ENCODE measurements at regions not wholly inside any gene's neighbourhood (a gene's known extent, or its start where the extent isn't known, plus 50 kb on each side); places are given as distances from the start of the nearest gene placed in this dataset.

DNA sequence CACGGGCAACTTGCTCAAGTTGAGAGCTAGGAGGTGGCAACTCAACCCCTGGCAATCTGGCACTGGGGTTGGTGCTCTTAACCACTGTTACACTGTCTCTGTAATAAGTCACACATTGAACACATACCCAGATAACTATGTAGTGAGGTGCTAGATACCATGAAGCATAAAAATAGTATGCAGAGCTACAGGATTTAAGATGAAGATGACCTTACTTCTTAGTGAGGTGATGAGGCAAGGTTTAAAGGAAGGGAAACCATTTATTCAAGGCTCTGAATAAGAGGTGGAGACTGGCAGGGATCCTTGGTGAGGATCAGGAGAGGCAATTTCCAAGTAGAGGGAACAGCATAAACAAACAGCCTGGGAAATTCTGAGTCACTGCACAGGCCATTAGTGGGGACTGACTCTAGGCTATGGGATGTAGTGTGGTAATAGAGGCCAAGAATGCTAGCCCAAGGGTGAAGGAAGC, 67.6 kb upstream of the NR3C1 start:
- DNase-seq (ENCODE audit: low spot score): no peak
- CTCF ChIA-PET: no interaction called here

More for the DNA sequence above, 67.6 kb upstream of the NR3C1 start:
- ATAC-seq: no peak
- no peaks in the 10 kb centered on the region for H3K27me3 Mint-ChIP-seq (ENCODE audit: low read depth)
- H3K27ac Mint-ChIP-seq: no peak overlapping the region
- peaks cover 15% of the 10 kb centered on the region for H3K9me3 Mint-ChIP-seq
- POLR2A ChIA-PET: no interaction called here
- no peaks in the 10 kb centered on the region for H3K36me3 Mint-ChIP-seq
- no peak overlapping the region for H3K4me3 Mint-ChIP-seq
- TF ChIP-seq, protein P1, sequence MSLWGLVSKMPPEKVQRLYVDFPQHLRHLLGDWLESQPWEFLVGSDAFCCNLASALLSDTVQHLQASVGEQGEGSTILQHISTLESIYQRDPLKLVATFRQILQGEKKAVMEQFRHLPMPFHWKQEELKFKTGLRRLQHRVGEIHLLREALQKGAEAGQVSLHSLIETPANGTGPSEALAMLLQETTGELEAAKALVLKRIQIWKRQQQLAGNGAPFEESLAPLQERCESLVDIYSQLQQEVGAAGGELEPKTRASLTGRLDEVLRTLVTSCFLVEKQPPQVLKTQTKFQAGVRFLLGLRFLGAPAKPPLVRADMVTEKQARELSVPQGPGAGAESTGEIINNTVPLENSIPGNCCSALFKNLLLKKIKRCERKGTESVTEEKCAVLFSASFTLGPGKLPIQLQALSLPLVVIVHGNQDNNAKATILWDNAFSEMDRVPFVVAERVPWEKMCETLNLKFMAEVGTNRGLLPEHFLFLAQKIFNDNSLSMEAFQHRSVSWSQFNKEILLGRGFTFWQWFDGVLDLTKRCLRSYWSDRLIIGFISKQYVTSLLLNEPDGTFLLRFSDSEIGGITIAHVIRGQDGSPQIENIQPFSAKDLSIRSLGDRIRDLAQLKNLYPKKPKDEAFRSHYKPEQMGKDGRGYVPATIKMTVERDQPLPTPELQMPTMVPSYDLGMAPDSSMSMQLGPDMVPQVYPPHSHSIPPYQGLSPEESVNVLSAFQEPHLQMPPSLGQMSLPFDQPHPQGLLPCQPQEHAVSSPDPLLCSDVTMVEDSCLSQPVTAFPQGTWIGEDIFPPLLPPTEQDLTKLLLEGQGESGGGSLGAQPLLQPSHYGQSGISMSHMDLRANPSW (CRISPR knock-in tag; conservative IDR thresholded peaks at IDR 0.05; ENCODE audit: low read depth): no peak
- TF ChIP-seq ARID4B (CRISPR knock-in tag; IDR thresholded peaks at IDR 0.05; ENCODE audit: borderline replicate concordance) (no peak), ETV6 (CRISPR knock-in tag; IDR thresholded peaks at IDR 0.05) (no peak), RELA (CRISPR knock-in tag; IDR thresholded peaks at IDR 0.05; ENCODE audit: borderline replicate concordance) (no peak), E2F5 (CRISPR knock-in tag; IDR thresholded peaks at IDR 0.05) (no peak), ATF6 (CRISPR knock-in tag; IDR thresholded peaks at IDR 0.05) (no peak), GTF2I (CRISPR knock-in tag; conservative IDR thresholded peaks at IDR 0.05) (no peak), MYBL2 (CRISPR knock-in tag; IDR thresholded peaks at IDR 0.05) (no peak), ELF4 (CRISPR knock-in tag; IDR thresholded peaks at IDR 0.05; ENCODE audit: low read depth) (no peak), CTCF (IDR thresholded peaks at IDR 0.05) (no peak), ZNF232 (CRISPR knock-in tag; IDR thresholded peaks at IDR 0.05) (no peak), ZNF121 (CRISPR knock-in tag; IDR thresholded peaks at IDR 0.05) (no peak), ZNF317 (CRISPR knock-in tag; IDR thresholded peaks at IDR 0.05; ENCODE audit: borderline replicate concordance, low read depth) (no peak), ZNF423 (CRISPR knock-in tag; IDR thresholded peaks at IDR 0.05) (no peak), TP53 (CRISPR knock-in tag; IDR thresholded peaks at IDR 0.05) (no peak), NR1H2 (CRISPR knock-in tag; IDR thresholded peaks at IDR 0.05) (no peak)
- TF ChIP-seq, protein P2, sequence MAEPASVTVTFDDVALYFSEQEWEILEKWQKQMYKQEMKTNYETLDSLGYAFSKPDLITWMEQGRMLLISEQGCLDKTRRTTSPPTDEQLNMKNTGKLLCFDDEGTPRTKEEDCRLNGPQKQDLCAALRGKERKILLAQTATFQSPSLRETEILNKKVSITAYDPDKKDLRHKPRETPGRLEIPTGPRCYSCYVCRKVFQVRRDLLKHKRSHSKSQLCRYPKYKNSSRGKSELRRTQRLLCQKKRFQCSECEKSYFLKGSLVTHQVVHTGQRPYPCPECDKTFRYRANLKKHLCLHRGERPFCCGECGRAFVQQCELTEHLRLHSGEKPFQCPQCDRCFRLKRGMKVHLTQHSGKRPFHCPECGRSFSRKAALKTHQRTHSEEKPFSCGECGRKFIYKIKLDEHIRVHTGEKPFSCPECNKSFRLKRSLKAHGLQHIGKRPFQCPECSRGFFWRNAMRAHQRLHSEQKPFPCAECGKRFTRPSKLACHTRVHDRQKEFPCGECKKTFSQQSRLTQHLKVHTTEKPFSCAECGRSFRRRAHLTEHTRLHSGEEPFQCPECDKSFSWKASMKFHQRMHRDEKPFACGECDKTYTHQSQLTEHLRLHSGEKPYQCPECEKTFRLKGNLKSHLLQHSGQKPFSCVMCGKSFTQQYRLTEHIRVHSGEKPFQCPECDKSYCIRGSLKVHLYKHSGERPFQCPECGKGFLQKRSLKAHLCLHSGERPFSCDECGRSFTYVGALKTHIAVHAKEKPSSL (CRISPR knock-in tag; conservative IDR thresholded peaks at IDR 0.05): no peak
- TF ChIP-seq, protein P3, sequence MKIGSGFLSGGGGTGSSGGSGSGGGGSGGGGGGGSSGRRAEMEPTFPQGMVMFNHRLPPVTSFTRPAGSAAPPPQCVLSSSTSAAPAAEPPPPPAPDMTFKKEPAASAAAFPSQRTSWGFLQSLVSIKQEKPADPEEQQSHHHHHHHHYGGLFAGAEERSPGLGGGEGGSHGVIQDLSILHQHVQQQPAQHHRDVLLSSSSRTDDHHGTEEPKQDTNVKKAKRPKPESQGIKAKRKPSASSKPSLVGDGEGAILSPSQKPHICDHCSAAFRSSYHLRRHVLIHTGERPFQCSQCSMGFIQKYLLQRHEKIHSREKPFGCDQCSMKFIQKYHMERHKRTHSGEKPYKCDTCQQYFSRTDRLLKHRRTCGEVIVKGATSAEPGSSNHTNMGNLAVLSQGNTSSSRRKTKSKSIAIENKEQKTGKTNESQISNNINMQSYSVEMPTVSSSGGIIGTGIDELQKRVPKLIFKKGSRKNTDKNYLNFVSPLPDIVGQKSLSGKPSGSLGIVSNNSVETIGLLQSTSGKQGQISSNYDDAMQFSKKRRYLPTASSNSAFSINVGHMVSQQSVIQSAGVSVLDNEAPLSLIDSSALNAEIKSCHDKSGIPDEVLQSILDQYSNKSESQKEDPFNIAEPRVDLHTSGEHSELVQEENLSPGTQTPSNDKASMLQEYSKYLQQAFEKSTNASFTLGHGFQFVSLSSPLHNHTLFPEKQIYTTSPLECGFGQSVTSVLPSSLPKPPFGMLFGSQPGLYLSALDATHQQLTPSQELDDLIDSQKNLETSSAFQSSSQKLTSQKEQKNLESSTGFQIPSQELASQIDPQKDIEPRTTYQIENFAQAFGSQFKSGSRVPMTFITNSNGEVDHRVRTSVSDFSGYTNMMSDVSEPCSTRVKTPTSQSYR (CRISPR knock-in tag; IDR thresholded peaks at IDR 0.05): no peak
- no peaks in the 10 kb centered on the region for H3K4me1 Mint-ChIP-seq
